ENCODE measurements at regions not wholly inside any gene's neighbourhood (a gene's known extent, or its start where the extent isn't known, plus 50 kb on each side); places are given as distances from the start of the nearest gene placed in this dataset.

DNA sequence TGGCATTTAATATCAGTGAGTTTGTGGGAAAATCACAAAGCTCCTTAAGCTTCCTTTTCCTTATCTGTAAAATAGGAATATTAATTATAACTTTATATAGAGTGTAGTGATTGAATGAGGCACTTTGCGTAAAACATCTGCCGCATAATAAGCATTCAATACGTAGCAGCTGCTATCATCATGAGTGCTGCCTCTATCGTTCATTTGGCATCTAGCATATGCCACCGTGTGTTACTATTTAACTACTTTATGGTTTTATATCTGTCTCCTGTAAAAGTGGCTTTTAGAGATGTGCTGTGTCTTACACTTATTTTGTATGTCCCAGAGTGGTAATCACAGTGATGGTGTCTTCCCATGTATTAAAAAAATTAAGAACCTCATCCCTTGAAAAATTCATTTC lies 729.6 kb downstream of the SORCS3 start:
- TF ChIP-seq, protein P1, sequence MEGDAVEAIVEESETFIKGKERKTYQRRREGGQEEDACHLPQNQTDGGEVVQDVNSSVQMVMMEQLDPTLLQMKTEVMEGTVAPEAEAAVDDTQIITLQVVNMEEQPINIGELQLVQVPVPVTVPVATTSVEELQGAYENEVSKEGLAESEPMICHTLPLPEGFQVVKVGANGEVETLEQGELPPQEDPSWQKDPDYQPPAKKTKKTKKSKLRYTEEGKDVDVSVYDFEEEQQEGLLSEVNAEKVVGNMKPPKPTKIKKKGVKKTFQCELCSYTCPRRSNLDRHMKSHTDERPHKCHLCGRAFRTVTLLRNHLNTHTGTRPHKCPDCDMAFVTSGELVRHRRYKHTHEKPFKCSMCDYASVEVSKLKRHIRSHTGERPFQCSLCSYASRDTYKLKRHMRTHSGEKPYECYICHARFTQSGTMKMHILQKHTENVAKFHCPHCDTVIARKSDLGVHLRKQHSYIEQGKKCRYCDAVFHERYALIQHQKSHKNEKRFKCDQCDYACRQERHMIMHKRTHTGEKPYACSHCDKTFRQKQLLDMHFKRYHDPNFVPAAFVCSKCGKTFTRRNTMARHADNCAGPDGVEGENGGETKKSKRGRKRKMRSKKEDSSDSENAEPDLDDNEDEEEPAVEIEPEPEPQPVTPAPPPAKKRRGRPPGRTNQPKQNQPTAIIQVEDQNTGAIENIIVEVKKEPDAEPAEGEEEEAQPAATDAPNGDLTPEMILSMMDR (IDR thresholded peaks at IDR 0.05), result no peak
- TF ChIP-seq POLR2A (IDR thresholded peaks at IDR 0.05) (no peak), POLR2AphosphoS5 (IDR thresholded peaks at IDR 0.05; ENCODE audit: insufficient read depth in 1 of 2, low read depth in 1 of 2) (no peak)
